Tibial artery (tissue), 4 donors: ENCODE measurements at regions not wholly inside any gene's neighbourhood (a gene's known extent, or its start where the extent isn't known, plus 50 kb on each side); places are given as distances from the start of the nearest gene placed in this dataset.

ENCODE experiments used
- DNase-seq, 2 donors: peaks; one replicate each; pipeline ENCODE4 v3.0.0-alpha.2; 2019
- H3K27ac ChIP-seq, 2 donors: fragments of 200-600 bp; sonication (generic) in 1 of 2; 1 replicate in 1 of 2; 2 replicates in 1 of 2; pipeline ENCODE4 v1.5.1; 2018 to 2019; ENCODE audit warnings: mild to moderate bottlenecking in 1 of 2
- H3K27me3 ChIP-seq, 2 donors: fragments of 200-600 bp; sonication (generic) in 1 of 2; one replicate each; pipeline versions ENCODE4 v1.5.1 to v1.6.0; 2016 to 2019
- H3K36me3 ChIP-seq, 3 donors: fragments of 200-600 bp; sonication (generic) in 2 of 3; one replicate each; pipeline ENCODE4 v1.5.1; 2016 to 2019; ENCODE audit warnings: mild to moderate bottlenecking in 2 of 3
- H3K4me1 ChIP-seq, 4 donors: fragments of 200-600 bp; sonication (generic) in 2 of 4; 1 replicate in 3 of 4; 2 replicates in 1 of 4; pipeline ENCODE4 v1.5.1; 2016 to 2019
- H3K4me3 ChIP-seq, 2 donors: fragments of 200-600 bp; sonication (generic) in 1 of 2; 1 replicate in 1 of 2; 2 replicates in 1 of 2; pipeline ENCODE4 v1.5.1; 2018 to 2019; ENCODE audit warnings: mild to moderate bottlenecking in 2 of 2
- H3K9me3 ChIP-seq, 3 donors: fragments of 200-600 bp; sonication (generic) in 1 of 3; one replicate each; pipeline ENCODE4 v1.5.1; 2016 to 2019
- intact Hi-C: fragments of 100-400 bp; cut with DNase I; formaldehyde crosslinking; loops from one replicate; pipeline ENCODE4 v1.15.0; 2023; ENCODE audit warnings: low total_unique reads
- TF ChIP-seq, protein P1 (sequence below), 2 experiments: fragments of 200-600 bp in 1 of 2; fragments of 450-650 bp in 1 of 2; IDR thresholded peaks; one replicate each; pipeline ENCODE4 v1.5.1; 2017 to 2019; ENCODE audit warnings: antibody characterized with exemption in 2 of 2, mild to moderate bottlenecking in 1 of 2, moderate library complexity in 1 of 2

DNA sequence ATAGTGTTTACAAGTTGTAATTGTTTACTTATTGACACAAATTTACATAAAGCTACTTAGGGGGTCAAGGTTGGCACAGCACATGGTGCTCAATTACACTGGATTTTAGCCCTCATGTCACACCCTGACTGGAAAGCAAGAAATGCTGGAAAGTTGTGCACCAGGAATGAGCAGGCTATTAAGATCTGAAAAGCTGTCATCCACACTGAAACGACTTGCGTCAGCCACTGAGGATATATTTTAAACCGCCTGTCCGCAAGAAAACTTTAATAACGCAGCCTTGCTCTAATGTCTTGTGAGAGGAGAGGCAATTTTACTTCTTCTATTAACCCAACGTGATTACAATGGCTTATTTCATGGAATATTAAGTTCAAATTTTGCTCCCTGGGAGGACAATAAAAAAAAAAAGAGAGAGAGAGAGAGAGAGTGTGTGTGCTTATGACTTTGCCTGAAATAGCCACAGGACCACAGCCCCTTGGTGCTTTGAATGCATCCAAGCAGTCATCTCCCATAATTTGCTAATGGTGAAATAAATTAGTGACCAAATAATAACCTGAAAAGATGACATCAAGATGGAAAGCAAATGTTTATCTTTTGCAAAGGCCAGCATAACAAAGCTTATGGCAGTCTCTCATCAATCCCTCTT is 425.4 kb upstream of the PSMD7 start:
- H3K4me3 ChIP-seq: no peak overlapping the region
- no peaks in the 10 kb centered on the region for H3K27me3 ChIP-seq
- no peak overlapping the region for H3K27ac ChIP-seq
- no peaks in the 10 kb centered on the region for H3K9me3 ChIP-seq
- H3K4me1 ChIP-seq: no peaks in the 10 kb centered on the region
- TF ChIP-seq, protein P1, sequence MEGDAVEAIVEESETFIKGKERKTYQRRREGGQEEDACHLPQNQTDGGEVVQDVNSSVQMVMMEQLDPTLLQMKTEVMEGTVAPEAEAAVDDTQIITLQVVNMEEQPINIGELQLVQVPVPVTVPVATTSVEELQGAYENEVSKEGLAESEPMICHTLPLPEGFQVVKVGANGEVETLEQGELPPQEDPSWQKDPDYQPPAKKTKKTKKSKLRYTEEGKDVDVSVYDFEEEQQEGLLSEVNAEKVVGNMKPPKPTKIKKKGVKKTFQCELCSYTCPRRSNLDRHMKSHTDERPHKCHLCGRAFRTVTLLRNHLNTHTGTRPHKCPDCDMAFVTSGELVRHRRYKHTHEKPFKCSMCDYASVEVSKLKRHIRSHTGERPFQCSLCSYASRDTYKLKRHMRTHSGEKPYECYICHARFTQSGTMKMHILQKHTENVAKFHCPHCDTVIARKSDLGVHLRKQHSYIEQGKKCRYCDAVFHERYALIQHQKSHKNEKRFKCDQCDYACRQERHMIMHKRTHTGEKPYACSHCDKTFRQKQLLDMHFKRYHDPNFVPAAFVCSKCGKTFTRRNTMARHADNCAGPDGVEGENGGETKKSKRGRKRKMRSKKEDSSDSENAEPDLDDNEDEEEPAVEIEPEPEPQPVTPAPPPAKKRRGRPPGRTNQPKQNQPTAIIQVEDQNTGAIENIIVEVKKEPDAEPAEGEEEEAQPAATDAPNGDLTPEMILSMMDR (IDR thresholded peaks at IDR 0.05): no peak
- DNase-seq: no peak
- H3K36me3 ChIP-seq: no peaks in the 10 kb centered on the region
- intact Hi-C loops: no loop called here

GRCh38 chr16:73869126-73869525 is 427.5 kb upstream of the PSMD7 start:
- TF ChIP-seq, protein P1 (IDR thresholded peaks at IDR 0.05): no peak
- Histone ChIP-seq H3K27ac (no peak overlapping the region), H3K27me3 (no peaks in the 10 kb centered on the region), H3K4me1 (no peaks in the 10 kb centered on the region), H3K4me3 (no peak overlapping the region), H3K36me3 (no peaks in the 10 kb centered on the region), H3K9me3 (no peaks in the 10 kb centered on the region)
- intact Hi-C loops: no loop called here
- no peak for DNase-seq

- no peaks in the 10 kb centered on the region for H3K9me3 ChIP-seq
- intact Hi-C loops: no loop called here
- H3K27me3 ChIP-seq: no peaks in the 10 kb centered on the region
- TF ChIP-seq, protein P1 (IDR thresholded peaks at IDR 0.05): no peak
- DNase-seq: no peak
- H3K36me3 ChIP-seq: no peaks in the 10 kb centered on the region
- no peak overlapping the region for H3K4me3 ChIP-seq
- H3K27ac ChIP-seq: no peak overlapping the region
- no peaks in the 10 kb centered on the region for H3K4me1 ChIP-seq
Measured at GRCh38 chr16:73864868-73865267, 431.7 kb upstream of the PSMD7 start.

DNA sequence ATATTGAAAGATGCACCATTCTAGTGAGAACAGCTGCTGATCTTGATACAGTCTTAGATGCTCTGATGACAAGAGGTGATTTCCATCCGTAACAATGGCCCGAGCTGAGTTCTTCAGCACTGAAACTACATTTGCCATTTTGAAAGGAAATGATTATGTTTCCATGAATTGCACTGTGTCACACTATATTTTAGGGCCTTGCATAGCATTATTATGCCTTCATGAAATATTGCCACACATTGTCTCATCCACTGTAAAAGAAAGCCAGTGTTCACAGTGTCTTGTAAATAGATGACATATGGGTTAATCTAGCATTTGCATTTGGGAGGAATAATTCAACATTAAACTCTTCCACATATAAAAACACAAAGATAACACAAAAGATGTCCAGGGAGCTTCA is 438.3 kb upstream of the PSMD7 start:
- TF ChIP-seq, protein P1 (IDR thresholded peaks at IDR 0.05): no peak

DNA sequence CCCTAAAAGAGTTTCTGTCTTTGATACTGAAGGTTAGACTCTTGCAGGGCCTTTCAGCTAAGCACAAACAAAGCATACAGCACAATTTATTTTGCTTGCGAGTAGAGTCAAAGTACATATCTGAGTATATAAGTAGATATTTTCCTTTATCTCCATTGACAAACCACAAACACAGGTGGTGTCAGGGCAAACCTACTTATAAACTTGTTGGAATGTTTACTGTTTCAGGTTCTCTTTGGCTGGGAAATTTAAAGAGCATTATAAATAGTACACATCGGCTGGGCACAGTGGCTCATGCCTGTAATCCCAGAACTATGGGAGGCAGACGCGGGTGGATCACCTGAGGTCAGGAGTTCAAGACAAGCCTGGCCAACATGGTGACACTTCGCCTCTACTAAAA is 442.6 kb upstream of the PSMD7 start:
- DNase-seq: no peak
- Histone ChIP-seq H3K27ac (no peak overlapping the region), H3K27me3 (no peaks in the 10 kb centered on the region), H3K4me1 (no peaks in the 10 kb centered on the region), H3K9me3 (no peaks in the 10 kb centered on the region), H3K36me3 (no peaks in the 10 kb centered on the region), H3K4me3 (no peak overlapping the region)
- TF ChIP-seq, protein P1 (IDR thresholded peaks at IDR 0.05): no peak
- intact Hi-C loops: no loop called here

More for the DNA sequence above, 438.3 kb upstream of the PSMD7 start:
- intact Hi-C loops: no loop called here
- Histone ChIP-seq H3K27ac (no peak overlapping the region), H3K27me3 (no peaks in the 10 kb centered on the region), H3K9me3 (no peaks in the 10 kb centered on the region), H3K4me3 (no peak overlapping the region), H3K36me3 (no peaks in the 10 kb centered on the region), H3K4me1 (no peaks in the 10 kb centered on the region)
- no peak for DNase-seq

DNA sequence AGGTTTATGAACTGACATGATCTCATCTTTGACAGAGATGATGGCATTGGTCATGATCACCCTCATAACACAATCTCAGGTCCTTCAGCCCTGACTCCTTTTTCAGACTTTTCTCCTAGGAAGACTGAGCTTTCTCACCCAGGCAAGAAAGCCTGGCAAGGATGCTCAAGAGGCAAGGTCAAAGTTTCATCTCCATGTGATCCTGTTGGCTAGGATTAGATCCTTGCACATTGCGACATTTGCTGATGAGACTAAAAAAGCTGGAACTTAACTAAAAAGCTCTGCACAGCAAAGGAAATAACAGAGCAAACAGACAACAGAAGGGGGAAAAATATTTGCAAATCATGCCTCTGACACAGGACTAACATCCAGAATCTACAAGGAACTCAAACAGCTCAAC is 444.1 kb upstream of the PSMD7 start:
- no peaks in the 10 kb centered on the region for H3K36me3 ChIP-seq
- intact Hi-C loops: no loop called here
- H3K4me3 ChIP-seq: no peak overlapping the region
- TF ChIP-seq, protein P1 (IDR thresholded peaks at IDR 0.05): no peak
- H3K27me3 ChIP-seq: no peaks in the 10 kb centered on the region
- DNase-seq: no peak
- no peak overlapping the region for H3K27ac ChIP-seq
- H3K9me3 ChIP-seq: no peaks in the 10 kb centered on the region
- no peaks in the 10 kb centered on the region for H3K4me1 ChIP-seq
